ENCODE measurements at regions not wholly inside any gene's neighbourhood (a gene's known extent, or its start where the extent isn't known, plus 50 kb on each side); places are given as distances from the start of the nearest gene placed in this dataset.

GRCh38 chr22:48715511-48715910 is 1112.2 kb downstream of the BRD1 start:
- DNase-seq (ENCODE audit: low spot score), result no peak

DNA sequence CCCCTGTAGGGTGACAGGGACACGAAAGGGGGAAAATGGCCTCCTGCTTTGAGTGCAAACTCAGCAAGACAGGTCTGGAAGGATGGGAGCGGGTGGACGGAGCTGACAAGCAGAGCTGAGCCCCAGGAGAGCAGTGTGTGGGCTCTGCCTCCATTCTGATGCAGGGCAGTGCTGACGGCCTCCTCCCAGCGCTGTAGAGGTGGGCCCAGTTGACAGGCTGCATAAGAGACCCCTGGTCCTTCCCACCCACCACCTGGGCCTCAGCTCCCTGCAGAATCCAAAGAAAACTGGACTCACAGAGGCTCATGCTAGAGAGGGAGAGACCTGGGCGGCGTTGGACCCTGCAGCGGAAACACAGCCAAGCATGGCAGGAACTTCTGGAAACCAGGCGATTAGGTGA is 1113.4 kb downstream of the BRD1 start:
- DNase-seq (ENCODE audit: low spot score), result no peak

GRCh38 chr22:48713272-48714205 is 1114.1 kb downstream of the BRD1 start:
- no peak for DNase-seq (ENCODE audit: low spot score)

DNA sequence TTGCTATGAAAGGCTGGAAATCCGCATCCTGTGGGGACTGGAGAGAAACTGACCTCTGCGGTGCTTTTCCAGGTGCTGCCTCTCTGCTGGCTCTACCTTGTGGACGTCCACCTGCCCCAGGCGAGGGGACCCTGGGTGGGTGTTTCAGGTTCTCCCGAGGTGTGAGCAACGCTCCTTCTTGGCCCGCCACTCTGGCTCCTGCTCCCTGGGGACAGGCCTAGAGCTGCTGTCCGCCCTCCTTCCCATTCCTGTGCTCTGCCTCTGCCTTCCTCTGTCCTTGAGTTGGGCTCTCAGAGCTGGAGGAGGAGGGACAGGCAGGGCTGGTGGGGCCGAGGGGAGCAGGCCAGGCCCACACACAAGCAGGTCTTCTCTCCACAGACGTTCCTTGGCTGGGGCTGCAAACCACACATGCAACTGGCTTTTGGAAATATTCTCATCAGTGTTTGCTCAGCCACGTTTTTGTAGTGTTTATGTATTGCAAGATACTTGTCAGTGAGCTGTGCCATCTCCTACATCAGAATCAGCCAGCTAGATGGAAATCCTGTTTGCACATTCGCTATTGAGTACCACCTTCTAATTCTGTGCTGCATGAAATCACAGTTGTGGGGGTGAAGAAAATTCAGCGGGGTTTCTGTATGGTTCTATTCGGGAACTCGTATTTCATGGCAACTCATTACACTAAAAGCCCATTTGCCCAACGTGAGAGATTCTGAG is 1115.0 kb downstream of the BRD1 start:
- no peak for DNase-seq (ENCODE audit: low spot score)

DNA sequence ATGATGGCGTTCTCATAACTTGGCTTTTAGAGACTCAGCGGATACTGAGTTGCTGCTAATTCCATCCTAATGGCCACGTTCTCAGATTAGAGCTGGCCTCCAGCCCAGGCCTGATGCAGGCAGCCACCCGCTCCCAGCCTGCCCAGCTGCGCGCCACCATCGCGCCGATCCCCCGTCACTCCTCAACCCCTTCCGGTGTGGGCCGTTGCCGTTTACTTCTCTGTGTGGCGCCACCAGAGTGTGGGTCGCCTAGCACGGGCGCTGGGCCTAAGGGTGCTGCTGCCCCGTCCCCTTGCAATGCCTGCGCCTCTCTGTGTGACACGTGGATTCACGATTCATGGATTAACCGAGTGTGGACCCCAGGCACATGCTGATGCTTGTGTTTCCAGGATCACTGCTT is 1116.0 kb downstream of the BRD1 start:
- DNase-seq (ENCODE audit: low spot score), result no peak

- DNase-seq (ENCODE audit: low spot score), result no peak
Measured at GRCh38 chr22:48711031-48711431, 1116.6 kb downstream of the BRD1 start.

- no peak for DNase-seq (ENCODE audit: low spot score)
Measured at GRCh38 chr22:48710410-48710809, 1117.3 kb downstream of the BRD1 start.

- no peak for DNase-seq (ENCODE audit: low spot score)
Measured at GRCh38 chr22:48709976-48710375, 1117.7 kb downstream of the BRD1 start.

DNA sequence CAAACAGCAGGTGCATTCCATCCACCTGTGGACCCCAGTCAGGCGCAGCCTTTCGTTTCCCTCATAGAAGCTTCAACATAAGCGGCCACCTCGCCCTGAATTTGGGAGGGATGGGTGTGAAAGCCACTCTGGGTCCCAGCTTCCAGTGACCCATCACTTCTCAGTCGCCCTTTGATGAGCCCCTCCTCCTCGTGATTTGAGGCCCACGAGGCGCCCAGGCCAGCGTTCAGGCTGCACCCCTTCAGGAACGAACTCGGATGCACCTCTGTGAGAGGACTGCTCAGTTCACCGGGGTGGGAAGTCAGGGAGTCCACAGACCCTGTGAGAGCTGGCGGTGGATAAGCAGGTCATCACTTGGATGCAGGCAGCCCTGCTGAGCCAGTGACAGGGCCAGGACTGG is 1118.2 kb downstream of the BRD1 start:
- no peak for DNase-seq (ENCODE audit: low spot score)

DNA sequence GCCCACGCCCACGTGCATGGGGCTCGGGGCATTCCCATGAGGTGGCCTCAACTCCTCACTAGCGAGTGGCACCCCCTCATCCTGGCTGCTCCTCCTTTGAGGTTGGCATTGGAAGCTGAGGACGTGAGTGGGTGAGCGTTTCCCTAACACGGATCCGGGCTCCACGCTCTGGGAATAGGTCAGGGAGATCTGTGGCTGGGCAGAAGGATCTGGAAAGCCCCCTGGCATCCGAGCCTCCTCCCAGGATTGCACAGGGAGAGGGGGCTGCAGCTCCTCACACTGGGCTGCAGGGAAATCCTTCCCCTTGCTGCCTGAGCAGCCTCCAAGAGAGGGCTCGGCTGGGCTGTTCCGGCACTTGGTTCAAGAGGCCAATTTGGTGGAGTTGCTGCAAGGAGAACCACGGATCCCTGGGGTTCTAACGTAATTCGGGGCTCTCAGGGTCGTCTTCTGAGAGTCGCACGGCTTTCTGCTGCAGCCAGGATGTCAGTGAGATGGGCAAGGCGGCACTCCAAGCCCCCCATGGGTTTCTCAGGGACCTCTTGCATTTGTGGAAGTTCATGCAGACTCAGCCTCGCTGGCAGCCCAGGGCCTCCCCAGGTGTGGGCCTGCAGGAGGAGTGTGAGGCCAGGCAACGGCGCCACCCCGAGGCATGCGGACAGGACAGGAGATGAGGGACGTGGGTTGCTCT is 1119.0 kb downstream of the BRD1 start:
- DNase-seq (ENCODE audit: low spot score), result no peak

- DNase-seq (ENCODE audit: low spot score), result no peak
Measured at GRCh38 chr22:48707763-48708557, 1119.7 kb downstream of the BRD1 start.

- DNase-seq (ENCODE audit: low spot score), result no peak
Measured at GRCh38 chr22:48706934-48707762, 1120.5 kb downstream of the BRD1 start.

DNA sequence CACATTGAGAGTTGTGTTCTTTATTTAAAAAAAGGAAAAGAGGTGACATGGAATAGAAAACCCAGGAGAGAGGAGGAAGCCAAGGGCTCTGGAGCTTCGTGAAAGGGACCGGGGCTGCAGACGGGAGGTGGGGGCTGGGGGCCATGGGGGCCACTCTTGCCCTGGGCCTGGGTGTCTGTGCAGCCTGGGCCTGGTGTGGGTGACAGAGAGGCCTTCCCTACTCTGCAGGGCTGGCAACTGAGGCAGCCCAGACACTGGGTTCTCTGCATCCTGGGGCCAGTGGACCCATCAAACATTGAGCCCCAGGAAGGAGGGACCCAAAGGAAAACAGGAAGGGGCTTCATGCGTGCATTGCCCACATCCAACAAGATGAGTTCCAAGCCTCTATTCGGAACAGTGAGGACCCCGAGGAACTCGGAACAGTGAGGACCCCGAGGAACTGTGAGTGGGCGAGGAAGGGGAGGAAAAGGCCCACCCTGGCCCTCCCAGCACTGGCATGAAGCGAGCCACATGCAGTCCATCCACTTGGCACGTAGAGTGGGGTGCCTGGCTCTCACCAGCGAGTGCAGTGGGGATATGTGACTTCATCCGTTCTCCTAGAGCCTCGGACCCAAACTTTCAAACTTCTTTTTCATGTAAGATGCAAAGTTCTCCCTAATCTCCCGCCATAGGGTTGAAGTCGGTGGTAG is 1121.6 kb downstream of the BRD1 start:
- DNase-seq (ENCODE audit: low spot score), result no peak

GRCh38 chr22:48705159-48705916 is 1122.3 kb downstream of the BRD1 start:
- no peak for DNase-seq (ENCODE audit: low spot score)

GRCh38 chr22:48704335-48704734 is 1123.3 kb downstream of the BRD1 start:
- no peak for DNase-seq (ENCODE audit: low spot score)

DNA sequence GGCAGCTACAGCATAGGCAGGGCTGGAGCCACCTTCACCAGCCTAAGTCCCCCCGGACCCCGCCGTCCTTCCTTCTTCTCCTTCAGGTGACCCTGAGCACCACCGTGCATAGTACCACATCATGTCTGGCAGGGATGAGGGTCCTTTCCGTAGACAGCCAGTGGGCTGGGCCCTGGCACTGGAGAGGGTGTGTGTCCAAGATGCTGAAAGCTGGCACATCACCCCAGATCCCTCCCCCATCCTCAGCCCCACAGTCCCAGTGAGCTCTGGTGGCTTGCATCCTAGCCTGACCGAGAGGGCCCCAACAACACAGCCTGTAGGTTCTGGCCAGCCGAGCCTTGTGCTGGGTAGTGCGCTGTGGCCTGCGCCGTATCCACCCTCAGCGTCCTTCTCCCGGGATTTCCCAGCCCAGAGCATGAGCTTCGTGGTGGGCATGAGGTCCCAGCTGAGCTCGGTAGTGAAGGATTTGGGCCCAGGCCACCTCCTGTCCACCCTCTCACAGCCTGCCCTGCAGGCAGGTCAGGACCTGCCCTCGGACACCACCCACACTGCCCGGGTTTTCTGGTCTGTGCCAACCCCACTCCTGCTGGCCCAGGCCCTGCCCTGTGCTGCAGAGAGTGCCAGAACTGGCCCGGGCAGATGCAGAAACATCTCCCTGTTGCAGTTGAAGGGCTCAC is 1124.3 kb downstream of the BRD1 start:
- no peak for DNase-seq (ENCODE audit: low spot score)

DNA sequence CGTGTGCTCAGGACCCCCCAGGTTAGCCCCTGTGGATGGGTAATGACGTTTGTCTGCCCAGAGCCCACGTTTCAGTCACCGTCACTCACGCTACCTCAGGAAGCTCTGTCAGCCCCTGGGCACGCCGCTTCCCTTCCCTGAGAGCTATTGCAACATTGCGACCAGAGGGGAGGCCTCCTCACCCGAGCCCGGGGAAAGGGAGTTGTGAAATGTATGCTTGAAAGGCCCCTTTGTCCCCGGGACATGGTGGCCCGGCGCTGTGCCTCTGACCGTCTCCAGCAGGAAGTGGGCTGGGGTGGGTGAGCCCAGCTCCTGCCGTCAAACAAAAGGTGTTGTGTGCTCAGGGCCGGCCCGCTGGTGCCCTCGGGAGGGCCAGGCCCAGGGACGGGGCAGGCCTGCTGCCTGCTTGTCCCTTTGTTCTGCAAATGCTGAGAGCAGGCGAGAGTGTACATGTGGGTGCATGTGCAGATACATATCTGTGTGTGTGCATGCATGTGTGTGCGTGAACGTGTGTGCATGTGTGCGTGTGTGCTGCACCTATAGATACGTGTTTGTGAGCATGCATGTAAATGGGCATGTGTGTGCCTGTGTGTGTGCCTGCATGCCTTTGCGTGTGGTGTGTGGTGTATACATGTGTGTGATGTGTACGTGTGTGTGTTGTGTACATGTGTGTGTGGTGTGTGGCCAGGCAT is 1125.0 kb downstream of the BRD1 start:
- no peak for DNase-seq (ENCODE audit: low spot score)

Measured in H4 (cell line).